ENCODE measurements at regions not wholly inside any gene's neighbourhood (a gene's known extent, or its start where the extent isn't known, plus 50 kb on each side); places are given as distances from the start of the nearest gene placed in this dataset.

GRCh38 chr2:37826611-37827010, 98.5 kb upstream of the RMDN2 start:
- TF ChIP-seq POLR2A (IDR thresholded peaks at IDR 0.05) (no peak), CTCF (IDR thresholded peaks at IDR 0.05) (no peak), EP300 (IDR thresholded peaks at IDR 0.05) (no peak)

Data from ovary (tissue), 3 donors.